ENCODE measurements at regions not wholly inside any gene's neighbourhood (a gene's known extent, or its start where the extent isn't known, plus 50 kb on each side); places are given as distances from the start of the nearest gene placed in this dataset.
"Not testable (repeated sequence)": the region's sequence is repeated elsewhere in the genome, so short reads cannot be mapped to it uniquely, and the experiment has no call there.

DNA sequence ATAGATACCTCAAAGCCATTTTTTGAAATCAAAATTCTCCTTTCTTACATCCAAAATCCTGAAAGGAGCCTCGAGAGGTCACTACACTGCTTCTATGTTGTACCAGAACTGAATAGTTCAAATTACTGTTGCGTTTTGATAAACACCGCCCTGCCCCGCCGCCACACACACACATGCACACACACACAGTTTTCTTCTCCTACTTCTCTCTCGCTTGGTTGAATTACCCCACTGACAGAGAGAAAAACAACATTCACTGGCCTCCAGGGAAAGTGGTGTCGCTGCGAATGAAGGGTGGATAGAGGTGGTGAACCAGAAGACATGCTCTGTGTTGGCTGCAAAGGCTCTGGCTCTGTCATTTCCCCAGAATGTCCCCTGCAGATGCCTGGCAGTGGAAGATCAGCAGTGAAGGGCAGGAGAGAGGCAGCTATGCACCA is 183.4 kb upstream of the RFC3 start:
- DNase-seq: no peak

DNA sequence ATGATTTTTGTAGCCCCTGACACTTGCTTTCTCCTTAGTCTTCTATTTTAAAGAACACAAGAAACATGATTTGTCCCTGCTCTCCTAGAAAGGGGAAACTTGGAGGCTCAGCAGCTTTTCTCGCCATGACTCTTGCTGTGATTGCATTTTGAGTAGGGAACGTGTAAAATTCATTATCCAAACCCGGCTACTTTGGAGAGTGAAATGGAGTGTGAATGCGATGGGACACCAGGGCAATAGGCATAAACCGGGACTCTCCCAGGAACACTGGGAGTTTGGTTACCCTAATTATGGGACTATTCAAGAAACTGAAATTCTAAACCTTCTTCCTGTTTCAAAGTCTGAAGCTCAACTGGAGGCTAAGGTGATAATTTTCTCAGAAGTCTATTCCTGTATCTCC is 181.7 kb upstream of the RFC3 start:
- DNase-seq: no peak

DNA sequence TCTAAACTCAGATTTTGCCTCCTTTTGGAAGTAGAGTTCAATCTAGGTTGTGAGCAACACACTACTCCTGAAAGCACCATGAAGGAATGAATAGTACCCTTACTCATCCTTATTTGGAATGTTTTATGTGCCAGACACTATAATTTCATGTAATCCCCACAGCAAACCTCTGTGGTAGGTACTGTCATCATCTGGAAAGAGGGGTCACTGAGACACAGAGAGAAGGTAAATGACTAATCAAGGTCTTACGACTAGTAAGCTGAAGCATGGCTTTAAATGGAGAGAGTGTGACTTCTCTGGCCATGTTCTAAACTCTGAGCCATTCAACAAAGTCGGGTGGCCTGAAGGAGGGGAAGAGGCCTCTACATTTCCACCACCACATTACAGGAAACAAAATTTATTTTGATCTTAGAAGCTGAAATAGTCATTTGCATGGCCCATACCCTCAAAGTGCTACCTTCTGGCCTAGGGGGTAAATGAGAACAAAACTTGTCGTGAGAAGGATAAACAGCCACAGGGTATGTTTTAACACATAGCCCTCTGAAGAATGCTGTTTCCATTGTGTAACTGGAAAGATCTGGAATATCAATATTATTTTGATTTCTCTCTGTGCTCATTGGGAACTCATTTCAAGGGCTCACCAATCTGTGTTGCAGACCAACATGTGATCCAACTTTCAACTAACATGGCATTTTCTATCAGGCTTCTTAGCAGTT is 180.8 kb upstream of the RFC3 start:
- no peak for DNase-seq

DNA sequence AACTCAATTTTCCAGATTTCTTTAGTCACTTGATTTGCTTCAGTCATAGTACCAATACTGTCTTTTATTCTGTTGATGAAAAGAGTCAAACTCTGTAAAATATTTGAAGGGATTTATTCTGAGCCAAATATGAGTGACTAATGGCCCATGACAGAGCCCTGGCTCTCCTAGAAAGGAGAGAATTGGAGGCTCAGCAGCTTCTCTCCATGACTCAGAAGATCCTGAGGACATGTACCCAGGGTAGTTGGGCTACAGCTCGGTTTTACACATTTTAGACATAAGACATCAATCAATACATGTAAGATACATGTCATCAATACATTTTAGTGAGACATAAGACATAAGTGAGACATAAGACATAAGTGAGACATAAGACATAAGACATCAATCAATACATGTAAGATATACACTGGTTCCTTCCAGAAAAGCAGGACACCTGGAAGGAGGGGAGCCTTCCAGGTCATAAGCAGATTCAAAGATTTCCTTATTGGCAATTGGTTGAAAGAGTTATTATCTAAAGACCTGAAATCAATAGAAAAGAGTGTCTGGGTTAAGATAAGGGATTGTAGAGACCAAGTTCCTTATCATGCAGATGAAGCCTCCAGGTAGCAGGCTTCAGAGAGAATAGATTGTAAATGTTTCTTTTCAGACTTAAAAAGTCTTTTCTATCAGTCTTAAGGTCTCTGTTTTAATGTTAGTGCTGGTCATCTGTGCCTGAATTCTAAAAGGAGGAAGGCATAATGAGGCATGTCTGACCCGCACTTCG is 179.8 kb upstream of the RFC3 start:
- DNase-seq: no peak

DNA sequence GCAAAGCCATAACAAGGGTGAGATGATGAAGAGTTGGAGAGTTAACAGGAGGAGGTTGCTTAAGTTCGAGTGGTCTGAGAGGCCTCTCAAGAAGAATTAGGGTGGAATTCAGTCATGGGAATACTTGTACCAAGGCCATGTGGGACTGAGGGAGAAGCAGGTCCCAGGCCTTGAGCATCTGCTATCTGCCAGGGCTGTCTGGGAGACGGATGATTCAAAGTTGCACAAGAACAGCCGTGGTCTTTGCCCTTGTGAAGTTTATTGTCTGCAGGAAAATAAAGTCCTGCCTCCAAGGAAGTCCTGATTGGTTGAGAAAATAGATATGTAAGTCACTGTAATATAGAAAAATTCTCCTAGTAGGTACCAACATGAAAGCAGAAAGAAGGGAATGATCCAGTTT is 178.8 kb upstream of the RFC3 start:
- DNase-seq: no peak

DNA sequence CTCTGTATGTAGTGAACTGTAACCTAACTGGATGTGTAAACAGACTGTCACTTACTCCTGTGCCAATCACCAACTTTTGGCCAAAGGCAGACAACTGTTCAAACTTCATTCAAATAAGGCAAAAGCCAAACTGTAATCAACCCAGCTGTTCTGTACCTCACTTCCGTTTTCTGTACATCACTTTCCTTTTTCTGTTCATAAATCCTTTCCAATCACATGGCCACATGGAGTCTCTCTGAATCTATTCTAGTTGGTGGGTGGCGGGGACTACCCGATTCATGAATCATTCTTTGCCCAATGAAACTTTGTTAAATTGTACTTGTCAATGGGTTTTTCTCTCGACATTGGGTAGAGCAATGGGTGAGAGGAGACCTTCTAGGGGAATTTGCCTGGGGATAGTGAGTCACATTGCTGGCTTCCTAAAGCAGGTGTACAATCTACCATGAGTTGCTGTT is 178.3 kb upstream of the RFC3 start:
- no peak for DNase-seq

DNA sequence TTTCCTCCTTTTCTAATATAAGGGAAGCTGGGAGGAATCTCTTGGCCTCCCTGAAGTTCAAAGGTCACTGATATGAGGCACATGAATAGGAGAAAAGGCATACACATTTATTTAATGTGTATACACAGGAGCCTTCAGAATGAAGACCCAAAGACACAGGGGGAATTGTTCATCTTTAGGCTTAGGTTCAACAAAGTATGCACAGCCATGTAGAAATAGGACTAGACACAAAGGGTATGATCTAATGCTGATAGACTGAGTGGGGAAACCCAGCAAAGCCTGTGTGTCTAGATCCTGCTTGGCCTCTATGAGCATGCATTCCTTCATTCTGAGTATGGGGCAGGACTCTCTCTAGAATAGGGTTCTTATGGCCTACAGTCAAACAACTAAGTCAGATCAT is 177.1 kb upstream of the RFC3 start:
- DNase-seq: no peak

DNA sequence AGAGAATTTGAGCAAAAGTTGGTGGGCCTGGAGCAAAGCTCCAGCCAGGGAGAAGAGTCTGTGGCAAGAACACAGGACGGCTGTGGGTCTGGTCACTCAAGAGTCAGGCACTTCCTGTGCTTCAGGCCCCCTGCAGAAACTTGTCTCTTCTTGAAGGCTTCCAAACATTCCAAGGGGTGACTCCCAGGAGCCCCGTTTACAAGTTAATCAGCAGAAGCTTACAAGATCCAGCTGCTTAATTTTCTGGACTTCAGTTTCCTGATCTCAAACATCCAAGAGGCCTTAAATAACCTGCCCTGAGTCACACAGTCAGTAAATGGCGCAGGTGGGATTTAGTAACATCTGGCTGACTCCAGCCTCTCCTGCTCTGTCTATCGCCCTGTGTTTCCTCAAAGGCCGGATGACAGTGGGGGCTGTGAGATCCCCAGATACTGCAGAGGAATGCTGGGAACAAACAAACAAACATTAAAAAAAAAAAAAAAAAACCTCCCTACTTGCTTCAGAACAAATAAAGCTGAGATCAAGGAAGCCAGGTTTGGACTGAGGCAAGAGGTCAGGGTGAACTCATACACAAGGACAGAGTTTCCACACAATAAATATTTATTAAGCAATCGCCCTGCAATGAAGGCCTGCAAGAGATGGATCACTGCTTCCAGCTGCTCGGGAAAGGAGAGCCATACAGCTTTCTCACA is 175.4 kb upstream of the RFC3 start:
- no peak for DNase-seq

DNA sequence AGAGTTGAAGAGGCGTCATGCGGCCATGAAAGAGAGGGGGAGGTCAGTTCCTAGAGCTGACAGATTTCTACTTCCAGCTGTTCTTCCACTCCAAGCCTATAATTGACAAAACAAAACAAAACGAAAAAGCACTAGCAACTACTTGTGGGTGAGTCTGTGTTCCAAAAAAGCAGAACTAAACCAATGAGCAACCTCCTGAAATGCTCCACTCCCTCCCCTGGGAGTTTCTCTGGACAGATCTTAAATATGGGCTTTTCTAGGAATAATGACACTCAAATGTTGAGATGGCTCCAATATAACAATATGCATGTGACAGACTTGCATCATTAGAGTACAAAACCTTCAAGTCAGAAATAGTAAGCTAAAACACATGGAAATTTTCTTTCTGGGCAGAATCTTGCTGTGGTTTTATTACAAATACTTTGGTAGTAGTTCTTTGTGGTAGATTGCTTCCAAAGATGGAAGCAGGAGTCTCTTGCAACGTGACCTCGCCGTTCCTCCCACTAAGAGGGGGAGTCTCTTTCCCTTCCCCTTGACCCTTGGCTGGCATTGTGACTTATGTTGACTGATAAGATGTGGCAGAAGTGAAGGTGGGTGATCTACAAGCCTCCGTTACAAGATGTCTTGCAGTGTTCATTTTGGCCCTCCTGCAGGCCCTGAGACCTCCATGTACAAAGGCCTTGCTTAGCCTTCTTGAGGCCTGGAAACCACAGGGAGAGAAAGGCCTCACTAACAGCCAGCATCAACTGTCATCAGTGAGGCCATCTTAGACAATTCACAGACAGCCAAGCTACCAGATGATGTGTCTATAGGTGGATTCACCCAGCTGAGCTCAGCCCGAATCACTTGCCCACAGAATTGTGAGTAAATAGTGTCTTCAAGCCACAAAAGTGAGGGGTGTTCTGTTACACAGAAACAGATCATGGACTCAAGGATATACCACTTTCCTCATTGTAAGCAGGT is 173.1 kb upstream of the RFC3 start:
- DNase-seq: no peak

DNA sequence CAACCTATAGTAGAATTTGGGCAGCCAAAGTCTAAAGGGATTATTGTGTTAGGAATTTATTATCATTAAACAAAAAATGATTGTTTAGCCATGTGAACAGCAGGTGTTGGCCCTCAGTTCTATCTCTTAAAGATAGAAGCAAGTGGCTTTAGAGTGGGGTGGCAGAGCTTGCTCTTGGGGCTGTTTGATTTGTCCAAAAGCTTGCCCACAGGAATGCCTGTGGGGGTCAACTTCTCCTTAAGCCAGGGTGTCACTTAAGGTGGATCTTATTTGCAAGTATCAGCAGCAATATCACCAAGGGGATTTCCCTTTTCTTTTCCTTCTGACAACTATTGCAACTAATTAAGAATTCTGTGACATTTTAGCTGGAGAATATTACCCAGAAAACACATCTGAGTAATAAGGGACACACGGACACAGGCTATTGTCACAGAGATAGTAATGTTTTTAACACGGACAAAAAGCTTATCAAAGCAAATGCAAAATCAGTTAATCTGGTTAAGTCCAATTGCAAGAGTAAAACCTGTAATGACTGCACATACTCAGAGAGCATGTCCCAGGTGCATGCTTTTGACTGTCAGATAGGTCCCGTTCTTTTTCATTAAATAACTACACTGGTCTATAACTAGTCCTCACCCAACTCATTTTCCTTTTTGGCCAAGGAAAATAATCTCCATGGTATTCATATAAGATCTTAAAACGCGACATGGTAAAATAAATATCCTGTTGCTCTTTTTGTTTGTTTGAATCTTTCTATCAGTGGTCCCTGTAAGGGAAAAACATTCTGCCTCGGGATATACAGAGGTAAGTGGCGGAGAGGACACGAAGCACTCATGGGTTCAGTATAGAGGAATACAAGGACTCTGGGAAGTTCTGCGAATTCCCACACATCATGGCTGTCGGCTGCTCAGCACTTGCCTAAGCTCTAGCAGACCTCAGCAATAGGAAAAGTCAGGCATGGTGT is 172.1 kb upstream of the RFC3 start:
- no peak for DNase-seq

DNA sequence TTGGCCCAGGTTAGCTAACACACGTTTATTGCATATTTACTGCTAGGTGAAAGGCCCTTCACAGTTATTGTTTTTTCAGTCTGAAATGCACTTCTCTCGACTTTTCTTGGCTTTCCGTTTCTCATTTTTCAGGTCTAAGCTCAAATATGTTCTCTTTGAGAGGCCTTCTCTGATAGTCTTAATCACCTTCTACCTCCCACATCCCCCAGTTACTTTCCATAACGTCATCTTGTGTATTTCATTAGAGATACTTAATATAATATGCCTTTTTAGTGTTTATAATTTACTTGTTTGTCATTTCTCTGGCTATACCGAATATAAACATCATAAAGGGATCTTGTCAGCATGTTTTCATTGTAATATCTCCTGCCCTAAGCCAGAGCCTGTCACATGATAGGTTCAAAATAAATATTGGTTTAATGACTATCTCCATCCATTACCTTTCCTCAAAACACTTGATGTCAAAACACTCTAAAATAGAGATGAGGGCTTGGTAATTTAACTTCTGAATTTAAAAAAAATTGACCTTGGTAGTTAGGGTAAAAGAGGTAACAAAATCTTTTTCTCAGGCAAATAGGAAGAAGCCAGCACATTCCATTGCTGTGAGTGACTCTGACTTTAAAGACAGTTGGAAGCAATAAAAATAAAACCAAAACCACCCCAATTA is 168.6 kb upstream of the RFC3 start:
- peak; percentile 99 for DNase-seq

DNA sequence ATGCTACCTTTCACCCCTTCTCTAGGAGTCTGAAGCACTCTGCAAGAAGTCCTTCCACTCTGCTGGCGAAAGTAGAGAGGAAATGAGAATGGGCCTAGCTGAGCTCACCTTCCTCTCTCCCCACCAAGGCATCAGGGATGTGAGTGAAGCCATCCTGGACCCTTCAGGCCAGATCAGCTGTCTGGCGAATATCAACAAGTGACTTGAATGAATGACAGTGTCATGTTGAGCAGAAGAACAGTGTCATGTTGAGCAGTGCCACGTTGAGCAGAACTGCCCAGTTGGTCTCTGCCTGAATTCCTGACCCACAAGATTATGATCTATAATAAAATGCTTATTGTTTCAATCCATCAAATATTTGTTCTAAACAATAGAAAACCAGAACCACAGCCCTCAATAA is 166.2 kb upstream of the RFC3 start:
- DNase-seq: no peak

DNA sequence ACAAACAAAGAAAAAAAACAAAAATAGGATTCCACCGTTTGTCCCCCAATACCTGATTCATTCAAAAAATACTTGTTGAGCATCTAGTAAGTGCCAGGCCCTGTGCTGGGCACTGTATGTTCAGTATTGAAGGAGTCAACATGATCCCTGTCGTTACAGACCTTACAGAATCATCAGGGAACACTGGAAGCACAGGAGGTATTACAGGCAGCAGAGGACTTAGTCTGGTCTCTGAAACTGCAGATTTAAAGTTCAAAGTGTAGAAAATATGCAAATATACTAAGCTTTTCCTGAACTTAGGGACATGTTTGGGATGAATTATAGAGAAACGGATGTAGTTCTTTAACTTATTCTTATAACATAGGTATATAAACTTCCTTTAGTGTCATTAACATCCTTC is 160.7 kb upstream of the RFC3 start:
- no peak for DNase-seq

DNA sequence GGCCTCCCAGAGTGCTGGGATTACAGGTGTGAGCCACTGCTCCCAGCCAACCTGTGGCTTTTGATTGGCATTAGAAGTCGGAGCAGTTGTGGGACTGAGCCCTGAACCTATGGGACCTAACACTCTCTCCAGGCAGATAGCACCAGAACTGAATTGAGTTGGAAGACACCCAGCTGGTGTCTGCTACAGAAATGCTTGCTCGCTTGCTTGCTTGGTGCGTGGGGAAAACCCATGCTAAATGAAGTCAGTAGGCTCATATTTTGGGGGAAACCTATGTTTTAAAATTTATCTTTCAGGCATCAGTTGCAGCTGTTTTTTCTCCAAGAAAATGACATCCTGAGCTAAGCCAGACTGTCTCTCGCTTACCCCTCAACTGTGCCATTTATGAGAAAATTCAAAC is 158.5 kb upstream of the RFC3 start:
- DNase-seq: no peak

DNA sequence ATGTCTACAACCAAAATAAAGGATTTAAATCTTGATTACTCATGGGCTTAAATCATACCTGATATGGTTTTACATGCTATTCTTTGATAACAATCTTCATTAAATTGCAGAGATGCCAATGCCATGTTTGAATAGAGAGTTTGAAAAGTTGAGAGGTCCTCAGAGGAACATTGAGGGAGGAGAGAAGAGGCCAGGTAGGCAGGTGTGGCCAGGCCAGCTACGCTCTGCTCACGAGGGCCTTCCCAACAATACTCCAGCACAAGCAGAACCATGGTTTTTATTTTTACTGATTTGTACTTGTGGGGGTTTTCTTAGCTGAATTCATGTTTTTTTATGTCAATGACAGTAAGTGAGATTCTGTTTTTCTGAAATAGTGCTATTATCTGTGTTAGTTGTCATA is 158.1 kb upstream of the RFC3 start:
- DNase-seq: no peak

DNA sequence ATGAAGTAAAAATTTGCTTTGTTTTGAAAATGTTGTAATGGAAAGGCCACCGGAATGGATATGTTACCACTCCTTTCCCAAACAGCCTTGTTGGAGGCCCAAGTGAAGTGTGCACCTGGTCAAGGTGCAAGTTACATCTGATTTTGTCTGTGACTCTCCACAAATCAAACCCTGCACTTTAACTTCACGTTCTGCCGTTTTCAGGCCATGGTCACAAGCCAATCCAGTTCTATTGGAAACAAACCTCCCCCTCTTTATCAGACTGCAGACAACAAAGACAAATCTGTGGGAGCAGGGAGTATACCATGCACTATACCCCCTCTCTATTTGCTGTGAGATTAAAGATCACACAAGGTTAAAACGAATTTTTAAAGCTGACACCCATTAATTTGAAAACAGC is 155.6 kb upstream of the RFC3 start:
- no peak for DNase-seq

DNA sequence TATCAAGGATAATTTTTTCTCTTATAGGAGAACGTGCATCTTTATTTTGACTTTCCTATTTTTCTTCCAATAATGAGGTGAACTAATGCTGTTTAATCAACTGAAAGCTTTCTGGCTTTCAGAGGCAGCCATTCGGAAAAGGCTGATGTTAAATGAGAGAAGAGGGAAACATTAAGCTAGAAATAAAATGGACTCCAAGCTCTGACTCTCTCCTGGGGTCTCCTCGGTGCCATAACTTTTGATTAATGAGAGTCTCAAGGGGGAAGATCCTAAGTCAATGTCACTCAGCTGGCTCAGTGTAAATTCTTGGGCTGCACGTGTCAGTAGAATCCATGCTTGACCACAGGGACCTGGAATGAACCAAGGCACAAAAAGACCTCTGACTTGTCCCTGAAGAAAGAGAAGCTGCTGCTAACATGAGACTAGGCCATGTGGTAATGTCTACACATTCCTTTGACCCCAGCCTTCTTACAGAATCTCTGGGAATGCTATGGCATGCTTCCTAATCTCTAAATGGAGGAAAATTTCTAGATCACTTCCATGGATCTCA is 152.2 kb upstream of the RFC3 start:
- no peak for DNase-seq

DNA sequence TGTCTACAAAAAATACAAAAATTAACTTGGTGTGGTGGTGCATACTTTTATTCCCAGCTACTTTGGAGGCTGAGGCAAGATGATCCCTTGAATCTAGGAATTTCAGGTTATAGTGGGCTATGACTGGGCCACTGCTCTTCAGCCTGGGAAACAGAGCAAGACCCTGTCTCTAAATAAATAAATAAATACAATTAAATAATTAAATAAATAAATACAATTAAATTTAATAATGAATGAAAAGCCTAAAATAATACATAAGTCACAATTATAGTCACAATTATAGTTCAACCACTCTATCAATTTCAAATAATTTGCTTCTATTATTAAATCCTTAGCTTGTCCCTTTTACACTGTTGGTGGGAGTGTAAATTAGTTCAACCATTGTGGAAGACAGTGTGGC is 146.4 kb upstream of the RFC3 start:
- DNase-seq: no peak

DNA sequence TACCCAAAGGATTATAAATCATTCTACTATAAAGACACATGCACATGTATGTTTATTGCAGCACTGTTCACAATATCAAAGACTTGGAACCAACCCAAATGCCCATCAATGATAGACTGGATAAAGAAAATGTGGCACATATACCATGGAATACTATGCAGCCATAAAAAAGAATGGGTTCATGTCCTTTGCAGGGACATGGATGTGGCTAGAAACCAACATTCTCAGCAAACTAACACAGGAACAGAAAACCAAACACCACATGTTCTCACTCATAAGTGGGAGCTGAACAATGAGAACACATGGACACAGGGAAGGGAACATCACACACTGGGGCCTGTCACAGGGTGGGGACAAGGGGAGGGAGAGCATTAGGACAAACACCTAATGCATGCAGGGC is 145.9 kb upstream of the RFC3 start:
- not testable (repeated sequence) for DNase-seq

All from NCI-H748 treated with DMSO at 0.1 percent for 48 hours (cell line).